T1000 (cell line): ENCODE measurements at regions not wholly inside any gene's neighbourhood (a gene's known extent, or its start where the extent isn't known, plus 50 kb on each side); places are given as distances from the start of the nearest gene placed in this dataset.
"Not testable (repeated sequence)": the region's sequence is repeated elsewhere in the genome, so short reads cannot be mapped to it uniquely, and the experiment has no call there.

Experiments used
- DNase-seq: peaks from one replicate; lab custom pipeline; 2025; ENCODE audit warnings: mixed read lengths; lab: John Stamatoyannopoulos, UW

- no peak for DNase-seq
Observed at GRCh38 chr18:75752740-75753263, 325.3 kb upstream of the SMIM21 start.

GRCh38 chr18:75745147-75745546 is 317.6 kb upstream of the SMIM21 start:
- no peak for DNase-seq

- DNase-seq = no peak
Observed at GRCh38 chr18:75742516-75742915, 315.0 kb upstream of the SMIM21 start.

GRCh38 chr18:75739682-75740081 is 312.2 kb upstream of the SMIM21 start:
- DNase-seq = no peak

GRCh38 chr18:75735291-75735690 is 307.8 kb upstream of the SMIM21 start:
- no peak for DNase-seq

GRCh38 chr18:75730249-75730648 is 302.7 kb upstream of the SMIM21 start:
- DNase-seq = no peak

GRCh38 chr18:75728621-75729020 is 301.1 kb upstream of the SMIM21 start:
- DNase-seq = no peak

GRCh38 chr18:75727456-75727855 is 300.0 kb upstream of the SMIM21 start:
- no peak for DNase-seq

GRCh38 chr18:75723521-75724340 is 296.2 kb upstream of the SMIM21 start:
- no peak for DNase-seq

GRCh38 chr18:75714766-75715165 is 287.3 kb upstream of the SMIM21 start:
- DNase-seq = no peak

- DNase-seq = not testable (repeated sequence)
Observed at GRCh38 chr18:75712124-75712867, 284.8 kb upstream of the SMIM21 start.

- DNase-seq = no peak
Observed at GRCh38 chr18:75700561-75700960, 273.1 kb upstream of the SMIM21 start.

GRCh38 chr18:75698861-75699260 is 271.4 kb upstream of the SMIM21 start:
- DNase-seq = no peak

GRCh38 chr18:75697493-75697892 is 270.0 kb upstream of the SMIM21 start:
- DNase-seq = no peak

- no peak for DNase-seq
Observed at GRCh38 chr18:75696391-75696790, 268.9 kb upstream of the SMIM21 start.

GRCh38 chr18:75694292-75694691 is 266.8 kb upstream of the SMIM21 start:
- no peak for DNase-seq

GRCh38 chr18:75691483-75691882 is 264.0 kb upstream of the SMIM21 start:
- no peak for DNase-seq

- not testable (repeated sequence) for DNase-seq
Observed at GRCh38 chr18:75690283-75690682, 262.8 kb upstream of the SMIM21 start.

GRCh38 chr18:75687626-75688025 is 260.1 kb upstream of the SMIM21 start:
- DNase-seq = no peak

GRCh38 chr18:75683426-75683825 is 255.9 kb upstream of the SMIM21 start:
- DNase-seq = no peak

- no peak for DNase-seq
Observed at GRCh38 chr18:75681538-75682115, 254.1 kb upstream of the SMIM21 start.

- DNase-seq = no peak
Observed at GRCh38 chr18:75679331-75679730, 251.8 kb upstream of the SMIM21 start.

GRCh38 chr18:75678627-75679026 is 251.1 kb upstream of the SMIM21 start:
- no peak for DNase-seq
